IMR-90 (cell line): ENCODE measurements at regions not wholly inside any gene's neighbourhood (a gene's known extent, or its start where the extent isn't known, plus 50 kb on each side); places are given as distances from the start of the nearest gene placed in this dataset.

Source experiments
- ATAC-seq: fragments of 200-7000 bp; cut with Tn5 transposase; 2 replicates; pipeline ENCODE4 v1.9.1; 2020; ENCODE audit warnings: low read depth, mild to moderate bottlenecking, moderate library complexity
- BruUV-seq: library from RNA; stranded (reverse); fragments of 400-500 nt; replicated peaks from 2 replicates; lab custom pipeline; 2021; lab: Mats Ljungman, UMichigan
- CTCF ChIA-PET: fragments of 300-600 bp; formaldehyde crosslinking; extraction: SDS; loops from one replicate; lab custom pipeline; 2021; ENCODE audit warnings: antibody characterized with exemption; lab: Yijun Ruan, JAX
- POLR2A ChIA-PET: fragments of 300-600 bp; sonication (Branson Sonifier 250); formaldehyde crosslinking; loops from one replicate; lab custom pipeline; 2022; ENCODE audit warnings: antibody characterized with exemption; ENCODE audit not compliant: unreplicated experiment; lab: Charles Lee
- DNase-seq: peaks from one replicate; pipeline ENCODE4 v3.0.0; 2013
- H2AFZ ChIP-seq: replicated peaks from 2 replicates; pipeline ENCODE3; 2013; ENCODE audit warnings: low read length, mild to moderate bottlenecking; ENCODE audit not compliant: poor library complexity
- H2AK5ac ChIP-seq: 2 replicates; pipeline ENCODE4 v1.6.1; 2013; ENCODE audit warnings: low read depth, low read length, inconsistent platforms
- H2AK9ac ChIP-seq: replicated peaks from 2 replicates; pipeline ENCODE3; 2013; ENCODE audit warnings: mild to moderate bottlenecking, low read depth, low read length, moderate library complexity; ENCODE audit not compliant: poor library complexity
- H2BK120ac ChIP-seq: 2 replicates; pipeline ENCODE4 v1.6.1; 2013; ENCODE audit warnings: low read depth, low read length, inconsistent platforms
- H2BK15ac ChIP-seq: 3 replicates; pipeline ENCODE4 v1.6.1; 2013; ENCODE audit warnings: low read depth, low read length, inconsistent platforms
- H2BK20ac ChIP-seq: 2 replicates; pipeline ENCODE4 v1.6.1; 2013; ENCODE audit warnings: low read depth, mild to moderate bottlenecking, inconsistent platforms, low read length, moderate library complexity
- H2BK5ac ChIP-seq: 2 replicates; pipeline ENCODE4 v1.6.1; 2013; ENCODE audit warnings: mild to moderate bottlenecking, low read depth, low read length, inconsistent platforms; ENCODE audit not compliant: poor library complexity, severe bottlenecking
- H3K14ac ChIP-seq: replicated peaks from 2 replicates; pipeline ENCODE4 v1.6.1; 2013; ENCODE audit warnings: low read depth, low read length, inconsistent platforms
- H3K18ac ChIP-seq: 2 replicates; pipeline ENCODE4 v1.6.1; 2013; ENCODE audit warnings: low read depth, low read length, control low read depth
- H3K23ac ChIP-seq: 2 replicates; pipeline ENCODE4 v1.6.1; 2013; ENCODE audit warnings: low read depth, low read length, inconsistent platforms
- H3K27ac ChIP-seq: 2 replicates; pipeline ENCODE4 v1.5.1; 2013; ENCODE audit warnings: mild to moderate bottlenecking, control low read depth, low read length; ENCODE audit not compliant: insufficient read depth
- H3K27me3 ChIP-seq: 2 replicates; pipeline ENCODE4 v1.6.1; 2013; ENCODE audit warnings: low read length; ENCODE audit not compliant: control insufficient read depth, insufficient read depth
- H3K36me3 ChIP-seq: 2 replicates; pipeline ENCODE4 v1.6.1; 2013; ENCODE audit warnings: low read length, mixed read lengths; ENCODE audit not compliant: control insufficient read depth, insufficient read depth
- H3K4ac ChIP-seq: 2 replicates; pipeline ENCODE4 v1.6.1; 2013; ENCODE audit warnings: low read depth, low read length, inconsistent platforms
- H3K4me1 ChIP-seq: 2 replicates; pipeline ENCODE4 v1.6.1; 2013; ENCODE audit warnings: low read length, mixed read lengths; ENCODE audit not compliant: control insufficient read depth, insufficient read depth
- H3K4me2 ChIP-seq: 2 replicates; pipeline ENCODE4 v1.6.1; 2013; ENCODE audit warnings: low read depth, mild to moderate bottlenecking, control low read depth, low read length, moderate library complexity
- H3K4me3 ChIP-seq: 2 replicates; pipeline ENCODE4 v1.5.1; 2013; ENCODE audit warnings: low read depth, mild to moderate bottlenecking, control low read depth, low read length, moderate library complexity; ENCODE audit not compliant: insufficient read depth
- H3K56ac ChIP-seq: 2 replicates; pipeline ENCODE4 v1.6.1; 2013; ENCODE audit warnings: low read length, inconsistent platforms; ENCODE audit not compliant: insufficient read depth; ENCODE audit errors: extremely low read depth
- H3K79me1 ChIP-seq, 2 experiments: 2 replicates each; pipeline ENCODE4 v1.6.1; 2013; ENCODE audit warnings: low read length in 2 of 2, inconsistent platforms in 1 of 2, low read depth in 1 of 2
- H3K9ac ChIP-seq: 2 replicates; pipeline ENCODE4 v1.6.1; 2013; ENCODE audit warnings: low read depth, low read length, control low read depth
- H3K9me1 ChIP-seq: 2 replicates; pipeline ENCODE4 v1.6.1; 2013; ENCODE audit warnings: low read length, inconsistent platforms; ENCODE audit not compliant: insufficient read depth
- H3K9me3 ChIP-seq: 2 replicates; pipeline ENCODE4 v1.6.1; 2013; ENCODE audit warnings: low read length; ENCODE audit not compliant: control insufficient read depth, insufficient read depth
- H4K20me1 ChIP-seq: 2 replicates; pipeline ENCODE4 v1.6.1; 2013; ENCODE audit warnings: low read length, inconsistent platforms; ENCODE audit not compliant: insufficient read depth
- H4K5ac ChIP-seq: 2 replicates; pipeline ENCODE4 v1.6.1; 2013; ENCODE audit warnings: mild to moderate bottlenecking, low read depth, low read length, control low read depth
- H4K8ac ChIP-seq, 2 experiments: 2 replicates each; pipeline ENCODE4 v1.6.1; 2013; ENCODE audit warnings: low read depth in 2 of 2, low read length in 2 of 2, control low read depth in 1 of 2, inconsistent platforms in 1 of 2
- H4K91ac ChIP-seq: 2 replicates; pipeline ENCODE4 v1.6.1; 2013; ENCODE audit warnings: low read depth, low read length, inconsistent platforms; ENCODE audit not compliant: insufficient read depth
- BHLHE40 ChIP-seq: fragments of 150-350 bp; IDR thresholded peaks from 2 replicates; pipeline ENCODE4 v1.6.1; 2016; ENCODE audit warnings: mild to moderate bottlenecking, low read depth, low read length
- CEBPB ChIP-seq: IDR thresholded peaks from 2 replicates; pipeline ENCODE4 v1.6.1; 2012; ENCODE audit warnings: low read depth, low read length, improper control_type of control experiment
- CHD1 ChIP-seq: IDR thresholded peaks from 2 replicates; pipeline ENCODE4 v1.6.1; 2012; ENCODE audit warnings: low read depth, low read length, improper control_type of control experiment
- MAFK ChIP-seq: IDR thresholded peaks from 2 replicates; pipeline ENCODE4 v1.6.1; 2012; ENCODE audit warnings: low read depth, low read length, improper control_type of control experiment
- MAZ ChIP-seq: IDR thresholded peaks from 2 replicates; pipeline ENCODE4 v1.6.1; 2012; ENCODE audit warnings: low read depth, mild to moderate bottlenecking, low read length, improper control_type of control experiment, moderate library complexity, borderline replicate concordance
- NFE2L2 ChIP-seq: fragments of 150-350 bp; IDR thresholded peaks from 2 replicates; pipeline ENCODE4 v1.6.1; 2016; ENCODE audit warnings: low read depth, mild to moderate bottlenecking, low read length
- POLR2A ChIP-seq: IDR thresholded peaks from 2 replicates; pipeline ENCODE4 v1.6.1; 2012; ENCODE audit warnings: mild to moderate bottlenecking, low read depth, low read length
- RAD21 ChIP-seq: IDR thresholded peaks from 2 replicates; pipeline ENCODE4 v1.6.1; 2012; ENCODE audit warnings: low read length, improper control_type of control experiment
- RCOR1 ChIP-seq: IDR thresholded peaks from 2 replicates; pipeline ENCODE4 v1.6.1; 2012; ENCODE audit warnings: mild to moderate bottlenecking, low read length, improper control_type of control experiment; ENCODE audit not compliant: insufficient replicate concordance
- RFX5 ChIP-seq: IDR thresholded peaks from 2 replicates; pipeline ENCODE4 v1.8.0; 2012; ENCODE audit warnings: low read depth, mild to moderate bottlenecking, low read length, moderate library complexity
- SMC3 ChIP-seq: fragments of 150-350 bp; IDR thresholded peaks from 2 replicates; pipeline ENCODE4 v1.6.1; 2016; ENCODE audit warnings: low read depth, mild to moderate bottlenecking, antibody characterized with exemption, low read length, moderate library complexity
- USF2 ChIP-seq: fragments of 150-350 bp; IDR thresholded peaks from 2 replicates; pipeline ENCODE4 v1.6.1; 2017; ENCODE audit warnings: mild to moderate bottlenecking, antibody characterized with exemption, low read length, low read depth
- WGBS, 2 experiments: methylation state at CpG; one replicate each; pipeline versions ENCODE4 v1.1.5 to v1.1.7; 2013; ENCODE audit warnings: missing lambda C conversion rate in 2 of 2; ENCODE audit not compliant: insufficient read length in 1 of 2; ENCODE audit errors: extremely low coverage in 2 of 2; 5-methylcytosine and 5-hydroxymethylcytosine counted together
- dilution Hi-C: fragments of 300-500 bp; cut with HindIII; formaldehyde crosslinking; loops from one replicate; pipeline ENCODE4 v1.14.3; 2018; ENCODE audit warnings: low sequenced_read_pairs; ENCODE audit not compliant: unreplicated experiment
- in situ Hi-C: fragments of 300-500 bp; cut with MboI; formaldehyde crosslinking; loops from 3 replicates; pipeline ENCODE4 v1.14.3; 2019; ENCODE audit warnings: low sequenced_read_pairs, inconsistent platforms, mixed read lengths
- intact Hi-C: fragments of 100-400 bp; cut with micrococcal nuclease; formaldehyde crosslinking; loops from 2 replicates; pipeline ENCODE4 v1.10.0; 2022
- TF ChIP-seq, protein P1 (sequence below): fragments of 150-350 bp; IDR thresholded peaks from 2 replicates; pipeline ENCODE4 v1.6.1; 2016; ENCODE audit warnings: low read depth, mild to moderate bottlenecking, low read length, moderate library complexity, borderline replicate concordance

GRCh38 chr18:40072761-40073160 is 1882.3 kb upstream of the PIK3C3 start:
- Histone ChIP-seq H3K4me3 (no peak overlapping the region), H3K18ac (no peak overlapping the region), H3K9me3 (no peaks in the 10 kb centered on the region), H3K79me1 (no peaks in the 10 kb centered on the region), H4K91ac (no peak overlapping the region), H2AK5ac (no peak overlapping the region), H2BK120ac (no peak overlapping the region), H2AFZ (no peak overlapping the region), H4K20me1 (no peaks in the 10 kb centered on the region), H3K4me2 (no peak overlapping the region), H3K4me1 (no peaks in the 10 kb centered on the region), H3K9ac (no peak overlapping the region), H2BK20ac (no peak overlapping the region), H3K36me3 (no peaks in the 10 kb centered on the region), H4K8ac (no peak overlapping the region), H3K56ac (no peak overlapping the region), H2BK15ac (no peak overlapping the region), H3K9me1 (no peaks in the 10 kb centered on the region), H3K23ac (no peak overlapping the region), H2AK9ac (no peak overlapping the region), H3K4ac (no peak overlapping the region), H3K27ac (no peak overlapping the region), H4K5ac (no peak overlapping the region), H2BK5ac (no peak overlapping the region), H3K14ac (no peak overlapping the region), H3K27me3 (no peaks in the 10 kb centered on the region)
- ATAC-seq (no peak), DNase-seq (no peak)
- ChIA-PET CTCF (no interaction called here), POLR2A (no interaction called here)
- no CpG with 5 or more reads among the region's 2 CpGs for WGBS, 2 experiments
- dilution Hi-C loops, result no loop called here
- TF ChIP-seq RCOR1 (no peak), CHD1 (no peak), MAZ (no peak), SMC3 (no peak), POLR2A (no peak), RFX5 (no peak), USF2 (no peak), RAD21 (no peak), BHLHE40 (no peak), MAFK (no peak), NFE2L2 (no peak), CEBPB (no peak)
- TF ChIP-seq, protein P1, sequence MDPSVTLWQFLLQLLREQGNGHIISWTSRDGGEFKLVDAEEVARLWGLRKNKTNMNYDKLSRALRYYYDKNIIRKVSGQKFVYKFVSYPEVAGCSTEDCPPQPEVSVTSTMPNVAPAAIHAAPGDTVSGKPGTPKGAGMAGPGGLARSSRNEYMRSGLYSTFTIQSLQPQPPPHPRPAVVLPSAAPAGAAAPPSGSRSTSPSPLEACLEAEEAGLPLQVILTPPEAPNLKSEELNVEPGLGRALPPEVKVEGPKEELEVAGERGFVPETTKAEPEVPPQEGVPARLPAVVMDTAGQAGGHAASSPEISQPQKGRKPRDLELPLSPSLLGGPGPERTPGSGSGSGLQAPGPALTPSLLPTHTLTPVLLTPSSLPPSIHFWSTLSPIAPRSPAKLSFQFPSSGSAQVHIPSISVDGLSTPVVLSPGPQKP, result no peak
- intact Hi-C loops, result no loop called here
- in situ Hi-C loops, result no loop called here
- BruUV-seq, result no TSS peak
